ENCODE measurements at regions not wholly inside any gene's neighbourhood (a gene's known extent, or its start where the extent isn't known, plus 50 kb on each side); places are given as distances from the start of the nearest gene placed in this dataset.

GRCh38 chr6:15026832-15027231 is 219.0 kb upstream of the JARID2 start:
- TF ChIP-seq EZH2phosphoT487 (IDR thresholded peaks at IDR 0.05; ENCODE audit: low read length) (no peak), CTCF (IDR thresholded peaks at IDR 0.05; ENCODE audit: low read length) (no peak), EZH2 (optimal IDR thresholded peaks at IDR 0.05; ENCODE audit: low read depth, low read length) (no peak)

Measured in MM.1S (cell line).